NT2/D1 (cell line): ENCODE measurements at regions not wholly inside any gene's neighbourhood (a gene's known extent, or its start where the extent isn't known, plus 50 kb on each side); places are given as distances from the start of the nearest gene placed in this dataset.

Source experiments
- SUZ12 ChIP-seq: IDR thresholded peaks from 2 replicates; pipeline ENCODE4 v1.6.1; 2011; ENCODE audit not compliant: insufficient read length, insufficient read depth; ENCODE audit errors: extremely low read depth
- YY1 ChIP-seq: IDR thresholded peaks from 2 replicates; pipeline ENCODE4 v1.6.1; 2011; ENCODE audit not compliant: insufficient read length, insufficient read depth
- ZNF274 ChIP-seq: IDR thresholded peaks from 2 replicates; pipeline ENCODE4 v1.6.1; 2011; ENCODE audit warnings: mild to moderate bottlenecking, low read depth, low read length

DNA sequence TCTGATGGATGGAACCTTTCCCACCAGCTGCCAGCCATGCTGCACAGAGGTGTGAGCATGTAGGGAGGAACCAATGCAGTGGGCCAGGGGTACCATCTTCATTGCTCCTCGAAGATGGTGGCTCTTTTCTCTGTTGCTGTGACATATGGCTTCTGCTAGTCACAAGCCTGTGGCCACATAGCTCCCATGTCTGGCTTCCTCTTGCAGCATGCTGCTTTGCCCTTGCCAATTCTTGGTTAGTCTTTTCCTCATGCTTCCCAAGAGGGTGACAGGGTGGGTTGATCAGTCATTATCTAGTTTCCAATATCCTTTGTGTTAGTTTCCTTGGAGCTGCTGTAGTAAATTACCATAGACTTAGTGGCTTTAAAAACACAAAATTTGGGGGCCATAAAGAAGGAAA lies 123.4 kb downstream of the ETS2 start:
- no peak for TF ChIP-seq SUZ12
- no peak for TF ChIP-seq YY1
- TF ChIP-seq ZNF274, result no peak
